ENCODE measurements at regions not wholly inside any gene's neighbourhood (a gene's known extent, or its start where the extent isn't known, plus 50 kb on each side); places are given as distances from the start of the nearest gene placed in this dataset.

DNA sequence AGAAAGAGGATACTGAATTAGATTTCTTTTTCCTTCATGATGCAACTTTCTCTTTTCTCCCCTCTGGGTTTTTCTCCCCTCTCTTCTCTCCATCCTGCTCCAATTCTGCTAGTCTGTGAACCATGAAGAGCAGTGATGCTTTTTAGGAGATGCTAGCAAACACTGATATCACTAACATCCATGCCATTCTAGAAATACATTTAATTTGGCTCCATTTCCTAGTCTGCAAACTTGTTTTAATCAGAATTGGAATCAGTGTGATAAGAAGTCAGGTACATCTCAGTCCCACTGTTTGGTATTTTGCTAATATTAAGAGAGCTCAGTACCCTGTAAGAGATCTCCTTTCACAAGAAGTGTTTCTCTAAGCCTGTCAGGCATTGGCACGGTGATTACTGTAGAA lies 437.1 kb downstream of the RWDD3 start:
- Histone ChIP-seq H3K4me1 (ENCODE audit: control insufficient read depth, extremely low read depth, insufficient read depth, low read length) (no peaks in the 10 kb centered on the region), H3K79me2 (ENCODE audit: control insufficient read depth, insufficient read depth, low read length) (no peaks in the 10 kb centered on the region), H3K9me3 (replicated peaks; ENCODE audit: control insufficient read depth, insufficient read depth, low read length) (no peaks in the 10 kb centered on the region), H3K36me3 (ENCODE audit: control insufficient read depth in 2 of 2, extremely low read depth in 1 of 2, insufficient read depth in 2 of 2, low read length in 2 of 2) (no peaks in the 10 kb centered on the region), H2AFZ (ENCODE audit: low read depth, low read length) (no peak overlapping the region), H3K27ac (ENCODE audit: insufficient read depth, low read depth, low read length) (no peak overlapping the region), H3K4me3 (replicated peaks in 1 of 3; ENCODE audit: insufficient read depth in 1 of 3, low read depth in 1 of 3, low read length in 3 of 3) (no peak overlapping the region), H4K20me1 (replicated peaks; ENCODE audit: control insufficient read depth, extremely low read depth, insufficient read depth, low read length) (no peaks in the 10 kb centered on the region), H3K27me3 (ENCODE audit: control insufficient read depth in 2 of 2, insufficient read depth in 2 of 2, low read length in 2 of 2) (no peaks in the 10 kb centered on the region), H3K9ac (replicated peaks; ENCODE audit: extremely low read depth, insufficient read depth, low read length) (no peak overlapping the region), H3K9me1 (replicated peaks; ENCODE audit: control insufficient read depth, extremely low read depth, insufficient read depth, low read length) (no peaks in the 10 kb centered on the region), H3K4me2 (ENCODE audit: insufficient read depth, low read length) (no peak overlapping the region)
- ChIA-PET POLR2A (no interaction called here), CTCF (no interaction called here)
- intact Hi-C loops (cut with micrococcal nuclease) (no loop called here), dilution Hi-C loops (cut with MboI; ENCODE audit: extremely low pct_ligation_motif_present, low sequenced_read_pairs) (no loop called here)
- no TSS peak for BruUV-seq (replicated peaks)
- TF ChIP-seq MYC (IDR thresholded peaks at IDR 0.05; ENCODE audit: low read depth, low read length) (no peak), POLR2AphosphoS5 (IDR thresholded peaks at IDR 0.05; ENCODE audit: insufficient read depth, low read depth, low read length) (no peak), EZH2 (IDR thresholded peaks at IDR 0.05; ENCODE audit: borderline replicate concordance, low read depth, low read length, severe bottlenecking) (no peak), JUN (IDR thresholded peaks at IDR 0.05; ENCODE audit: borderline replicate concordance, insufficient read depth, insufficient read length, low read depth) (no peak), GATA2 (IDR thresholded peaks at IDR 0.05; ENCODE audit: insufficient read depth, insufficient read length, low read depth, low read length) (no peak), POLR2A (IDR thresholded peaks at IDR 0.05; ENCODE audit: low read depth, low read length) (no peak), FOS (IDR thresholded peaks at IDR 0.05; ENCODE audit: borderline replicate concordance, insufficient read depth, low read length) (no peak)
- TF ChIP-seq, protein P1, sequence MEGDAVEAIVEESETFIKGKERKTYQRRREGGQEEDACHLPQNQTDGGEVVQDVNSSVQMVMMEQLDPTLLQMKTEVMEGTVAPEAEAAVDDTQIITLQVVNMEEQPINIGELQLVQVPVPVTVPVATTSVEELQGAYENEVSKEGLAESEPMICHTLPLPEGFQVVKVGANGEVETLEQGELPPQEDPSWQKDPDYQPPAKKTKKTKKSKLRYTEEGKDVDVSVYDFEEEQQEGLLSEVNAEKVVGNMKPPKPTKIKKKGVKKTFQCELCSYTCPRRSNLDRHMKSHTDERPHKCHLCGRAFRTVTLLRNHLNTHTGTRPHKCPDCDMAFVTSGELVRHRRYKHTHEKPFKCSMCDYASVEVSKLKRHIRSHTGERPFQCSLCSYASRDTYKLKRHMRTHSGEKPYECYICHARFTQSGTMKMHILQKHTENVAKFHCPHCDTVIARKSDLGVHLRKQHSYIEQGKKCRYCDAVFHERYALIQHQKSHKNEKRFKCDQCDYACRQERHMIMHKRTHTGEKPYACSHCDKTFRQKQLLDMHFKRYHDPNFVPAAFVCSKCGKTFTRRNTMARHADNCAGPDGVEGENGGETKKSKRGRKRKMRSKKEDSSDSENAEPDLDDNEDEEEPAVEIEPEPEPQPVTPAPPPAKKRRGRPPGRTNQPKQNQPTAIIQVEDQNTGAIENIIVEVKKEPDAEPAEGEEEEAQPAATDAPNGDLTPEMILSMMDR (IDR thresholded peaks at IDR 0.05; ENCODE audit: extremely low read depth in 1 of 2, insufficient read depth in 1 of 2, low read depth in 1 of 2, low read length in 2 of 2) = no peak
- TF ChIP-seq, protein P2, sequence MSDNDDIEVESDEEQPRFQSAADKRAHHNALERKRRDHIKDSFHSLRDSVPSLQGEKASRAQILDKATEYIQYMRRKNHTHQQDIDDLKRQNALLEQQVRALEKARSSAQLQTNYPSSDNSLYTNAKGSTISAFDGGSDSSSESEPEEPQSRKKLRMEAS (IDR thresholded peaks at IDR 0.05; ENCODE audit: insufficient read depth, insufficient read length) = no peak
- DNase-seq (ENCODE audit: low read depth, low spot score) (no peak), FAIRE-seq (no peak)

Measured in endothelial cell of umbilical vein (primary cell).